ENCODE measurements at regions not wholly inside any gene's neighbourhood (a gene's known extent, or its start where the extent isn't known, plus 50 kb on each side); places are given as distances from the start of the nearest gene placed in this dataset.
"Not testable (repeated sequence)": the region's sequence is repeated elsewhere in the genome, so short reads cannot be mapped to it uniquely, and the experiment has no call there.

- Histone ChIP-seq H3K4me1 (ENCODE audit: control insufficient read depth, insufficient read depth, low read length) (no peaks in the 10 kb centered on the region), H3K27ac (ENCODE audit: low read length) (no peak overlapping the region), H3K27me3 (ENCODE audit: control insufficient read depth, insufficient read depth, low read length) (no peaks in the 10 kb centered on the region), H3K4me3 (ENCODE audit: low read length) (no peak overlapping the region), H3K9me3 (ENCODE audit: control insufficient read depth, insufficient read depth, low read length) (no peaks in the 10 kb centered on the region), H3K36me3 (ENCODE audit: control insufficient read depth, insufficient read depth, low read length) (no peaks in the 10 kb centered on the region)
- DNase-seq (ENCODE audit: low read depth, low spot score) = no peak
Observed at GRCh38 chr5:130321931-130322330, 417.7 kb downstream of the CHSY3 start.

GRCh38 chr5:130316971-130317680 is 412.9 kb downstream of the CHSY3 start:
- Histone ChIP-seq H3K4me3 (ENCODE audit: low read length) (no peak overlapping the region), H3K27ac (ENCODE audit: low read length) (no peak overlapping the region), H3K9me3 (ENCODE audit: control insufficient read depth, insufficient read depth, low read length) (no peaks in the 10 kb centered on the region; the same call in 1 of the 2 replicates), H3K36me3 (ENCODE audit: control insufficient read depth, insufficient read depth, low read length) (no peaks in the 10 kb centered on the region), H3K4me1 (ENCODE audit: control insufficient read depth, insufficient read depth, low read length) (no peaks in the 10 kb centered on the region), H3K27me3 (ENCODE audit: control insufficient read depth, insufficient read depth, low read length) (no peaks in the 10 kb centered on the region)
- WGBS (ENCODE audit: insufficient coverage, insufficient read length) = no CpG with 5 or more reads among the region's 7 CpGs
- DNase-seq (ENCODE audit: low read depth, low spot score) = no peak

- H3K36me3 ChIP-seq (ENCODE audit: control insufficient read depth, insufficient read depth, low read length) = no peaks in the 10 kb centered on the region
- H3K4me3 ChIP-seq (ENCODE audit: low read length) = no peak overlapping the region
- no peak for DNase-seq (ENCODE audit: low read depth, low spot score)
- H3K27ac ChIP-seq (ENCODE audit: low read length) = no peak overlapping the region
- no CpG with 5 or more reads among the region's 1 CpG for whole genome bisulfite sequencing (ENCODE audit: insufficient coverage, insufficient read length)
- H3K27me3 ChIP-seq (ENCODE audit: control insufficient read depth, insufficient read depth, low read length) = no peaks in the 10 kb centered on the region
- H3K4me1 ChIP-seq (ENCODE audit: control insufficient read depth, insufficient read depth, low read length) = no peaks in the 10 kb centered on the region
- no peaks in the 10 kb centered on the region for H3K9me3 ChIP-seq (ENCODE audit: control insufficient read depth, insufficient read depth, low read length)
Observed at GRCh38 chr5:130295235-130295634, 391.0 kb downstream of the CHSY3 start.

GRCh38 chr5:130294798-130295197 is 390.5 kb downstream of the CHSY3 start:
- not testable (repeated sequence) for DNase-seq (ENCODE audit: low read depth, low spot score); H3K4me1 ChIP-seq (ENCODE audit: control insufficient read depth, insufficient read depth, low read length); H3K27ac ChIP-seq (ENCODE audit: low read length); H3K27me3 ChIP-seq (ENCODE audit: control insufficient read depth, insufficient read depth, low read length); H3K36me3 ChIP-seq (ENCODE audit: control insufficient read depth, insufficient read depth, low read length); H3K4me3 ChIP-seq (ENCODE audit: low read length); H3K9me3 ChIP-seq (ENCODE audit: control insufficient read depth, insufficient read depth, low read length)
- no CpG with 5 or more reads among the region's 3 CpGs for WGBS (ENCODE audit: insufficient coverage, insufficient read length)

GRCh38 chr5:130290219-130290618 is 386.0 kb downstream of the CHSY3 start:
- Histone ChIP-seq H3K27me3 (ENCODE audit: control insufficient read depth, insufficient read depth, low read length) (no peaks in the 10 kb centered on the region), H3K4me1 (ENCODE audit: control insufficient read depth, insufficient read depth, low read length) (no peaks in the 10 kb centered on the region), H3K4me3 (ENCODE audit: low read length) (no peak overlapping the region), H3K9me3 (ENCODE audit: control insufficient read depth, insufficient read depth, low read length) (no peaks in the 10 kb centered on the region), H3K36me3 (ENCODE audit: control insufficient read depth, insufficient read depth, low read length) (no peaks in the 10 kb centered on the region), H3K27ac (ENCODE audit: low read length) (no peak overlapping the region)
- DNase-seq (ENCODE audit: low read depth, low spot score) = no peak
- no CpG with 5 or more reads among the region's 2 CpGs for WGBS (ENCODE audit: insufficient coverage, insufficient read length)

- H3K4me3 ChIP-seq (ENCODE audit: low read length) = no peak overlapping the region
- H3K36me3 ChIP-seq (ENCODE audit: control insufficient read depth, insufficient read depth, low read length) = no peaks in the 10 kb centered on the region
- WGBS (ENCODE audit: insufficient coverage, insufficient read length) = no CpG with 5 or more reads among the region's 6 CpGs
- H3K27me3 ChIP-seq (ENCODE audit: control insufficient read depth, insufficient read depth, low read length) = no peaks in the 10 kb centered on the region
- H3K27ac ChIP-seq (ENCODE audit: low read length) = no peak overlapping the region
- no peaks in the 10 kb centered on the region for H3K9me3 ChIP-seq (ENCODE audit: control insufficient read depth, insufficient read depth, low read length)
- H3K4me1 ChIP-seq (ENCODE audit: control insufficient read depth, insufficient read depth, low read length) = no peaks in the 10 kb centered on the region
- DNase-seq (ENCODE audit: low read depth, low spot score) = no peak
Observed at GRCh38 chr5:130289132-130290088, 385.1 kb downstream of the CHSY3 start.

- H3K4me1 ChIP-seq (ENCODE audit: control insufficient read depth, insufficient read depth, low read length) = no peaks in the 10 kb centered on the region
Observed at GRCh38 chr5:130287438-130287837, 383.2 kb downstream of the CHSY3 start.

GRCh38 chr5:130286971-130287370 is 382.7 kb downstream of the CHSY3 start:
- no peak for DNase-seq (ENCODE audit: low read depth, low spot score)
- no CpG with 5 or more reads among the region's 2 CpGs for WGBS (ENCODE audit: insufficient coverage, insufficient read length)
- H3K4me3 ChIP-seq (ENCODE audit: low read length) = no peak overlapping the region
- no peak overlapping the region for H3K27ac ChIP-seq (ENCODE audit: low read length)
- no peaks in the 10 kb centered on the region for H3K9me3 ChIP-seq (ENCODE audit: control insufficient read depth, insufficient read depth, low read length)
- H3K4me1 ChIP-seq (ENCODE audit: control insufficient read depth, insufficient read depth, low read length) = no peaks in the 10 kb centered on the region
- H3K36me3 ChIP-seq (ENCODE audit: control insufficient read depth, insufficient read depth, low read length) = no peaks in the 10 kb centered on the region
- H3K27me3 ChIP-seq (ENCODE audit: control insufficient read depth, insufficient read depth, low read length) = no peaks in the 10 kb centered on the region

More at GRCh38 chr5:130287438-130287837, 383.2 kb downstream of the CHSY3 start:
- H3K36me3 ChIP-seq (ENCODE audit: control insufficient read depth, insufficient read depth, low read length) = no peaks in the 10 kb centered on the region
- no peaks in the 10 kb centered on the region for H3K27me3 ChIP-seq (ENCODE audit: control insufficient read depth, insufficient read depth, low read length)
- H3K4me3 ChIP-seq (ENCODE audit: low read length) = no peak overlapping the region
- H3K9me3 ChIP-seq (ENCODE audit: control insufficient read depth, insufficient read depth, low read length) = no peaks in the 10 kb centered on the region
- no peak for DNase-seq (ENCODE audit: low read depth, low spot score)
- H3K27ac ChIP-seq (ENCODE audit: low read length) = no peak overlapping the region

- DNase-seq (ENCODE audit: low read depth, low spot score) = no peak
- WGBS (ENCODE audit: insufficient coverage, insufficient read length) = no CpG with 5 or more reads among the region's 1 CpG
Observed at GRCh38 chr5:130282049-130282448, 377.8 kb downstream of the CHSY3 start.

GRCh38 chr5:130280528-130281217 is 376.4 kb downstream of the CHSY3 start:
- Histone ChIP-seq H3K4me3 (ENCODE audit: low read length) (no peak overlapping the region), H3K9me3 (ENCODE audit: control insufficient read depth, insufficient read depth, low read length) (no peaks in the 10 kb centered on the region), H3K27ac (ENCODE audit: low read length) (no peak overlapping the region), H3K27me3 (ENCODE audit: control insufficient read depth, insufficient read depth, low read length) (peaks cover 4% of the 10 kb centered on the region; the same call in 1 of the 2 replicates), H3K4me1 (ENCODE audit: control insufficient read depth, insufficient read depth, low read length) (no peaks in the 10 kb centered on the region), H3K36me3 (ENCODE audit: control insufficient read depth, insufficient read depth, low read length) (no peaks in the 10 kb centered on the region)
- no CpG with 5 or more reads among the region's 8 CpGs for WGBS (ENCODE audit: insufficient coverage, insufficient read length)
- DNase-seq (ENCODE audit: low read depth, low spot score) = no peak

More at GRCh38 chr5:130282049-130282448, 377.8 kb downstream of the CHSY3 start:
- Histone ChIP-seq H3K9me3 (ENCODE audit: control insufficient read depth, insufficient read depth, low read length) (no peaks in the 10 kb centered on the region), H3K4me1 (ENCODE audit: control insufficient read depth, insufficient read depth, low read length) (no peaks in the 10 kb centered on the region), H3K36me3 (ENCODE audit: control insufficient read depth, insufficient read depth, low read length) (no peaks in the 10 kb centered on the region), H3K27me3 (ENCODE audit: control insufficient read depth, insufficient read depth, low read length) (no peaks in the 10 kb centered on the region), H3K27ac (ENCODE audit: low read length) (no peak overlapping the region), H3K4me3 (ENCODE audit: low read length) (no peak overlapping the region)
